Hindlimb muscle (tissue), 1 donor: ENCODE measurements at regions not wholly inside any gene's neighbourhood (a gene's known extent, or its start where the extent isn't known, plus 50 kb on each side); places are given as distances from the start of the nearest gene placed in this dataset.
"Not testable (repeated sequence)": the region's sequence is repeated elsewhere in the genome, so short reads cannot be mapped to it uniquely, and the experiment has no call there.

ENCODE experiments used
- DNase-seq: peaks from one replicate; pipeline ENCODE4 v3.0.0-alpha.2; 2013

DNA sequence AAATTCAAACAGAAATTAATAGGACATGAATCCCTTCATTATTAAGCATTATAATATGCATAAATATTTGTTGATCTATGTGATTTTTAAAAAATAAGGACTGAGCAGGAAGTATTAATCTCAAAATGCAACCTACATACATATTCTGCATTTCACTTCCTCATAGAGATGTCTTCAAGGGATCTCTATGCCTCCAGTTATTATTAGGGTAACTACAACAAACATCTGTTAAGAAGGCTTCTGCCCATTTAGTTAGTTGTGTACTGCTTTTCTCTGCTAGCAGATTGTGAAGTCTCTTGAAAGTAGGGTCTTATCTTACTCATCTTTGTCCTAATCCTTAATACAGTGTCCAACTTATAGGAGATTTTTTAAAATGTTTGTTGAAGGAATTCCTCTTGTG lies 414.1 kb downstream of the ACTL7B start:
- DNase-seq: no peak

- no peak for DNase-seq
These were observed 414.5 kb downstream of the ACTL7B start for GRCh38 chr9:108441251-108441650.

DNA sequence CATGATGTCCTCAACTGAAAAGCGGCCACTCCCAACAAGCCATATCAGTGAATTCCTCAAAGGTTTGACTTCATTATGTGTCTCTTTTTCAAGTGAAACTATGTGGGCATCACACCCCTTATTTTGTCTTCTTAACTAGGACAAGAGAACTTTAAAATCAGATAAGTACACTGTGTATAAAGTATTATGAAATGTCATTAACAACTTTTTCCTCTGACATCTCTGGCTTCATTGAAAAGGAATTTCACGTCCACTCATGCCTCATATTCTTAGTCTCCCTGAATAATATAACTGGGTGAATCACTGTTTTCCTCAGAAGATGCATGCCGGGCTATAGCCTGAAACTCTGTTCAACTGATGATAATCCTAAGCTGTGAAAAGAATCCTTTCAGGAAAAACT lies 415.8 kb downstream of the ACTL7B start:
- DNase-seq: no peak

DNA sequence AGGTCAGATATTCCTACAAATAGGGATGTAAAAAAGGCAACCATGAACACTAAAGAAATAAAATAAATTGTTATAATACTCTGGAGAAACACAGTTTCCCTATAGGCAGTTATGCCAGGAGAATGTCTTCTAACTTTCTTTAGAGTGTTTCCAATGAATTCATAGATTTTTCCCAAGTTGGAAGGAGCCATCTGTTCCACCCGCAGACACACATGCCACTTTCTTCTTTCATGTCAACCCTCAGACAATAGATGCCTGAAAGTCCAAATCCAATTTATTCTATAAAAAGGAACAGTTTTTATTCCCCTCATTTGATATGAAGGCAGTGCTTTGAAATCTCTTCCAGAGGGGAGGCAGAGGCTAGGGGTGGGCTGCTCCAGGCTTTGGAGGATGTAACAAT lies 418.1 kb downstream of the ACTL7B start:
- DNase-seq: no peak

- no peak for DNase-seq
These were observed 419.3 kb downstream of the ACTL7B start for GRCh38 chr9:108436448-108436847.

DNA sequence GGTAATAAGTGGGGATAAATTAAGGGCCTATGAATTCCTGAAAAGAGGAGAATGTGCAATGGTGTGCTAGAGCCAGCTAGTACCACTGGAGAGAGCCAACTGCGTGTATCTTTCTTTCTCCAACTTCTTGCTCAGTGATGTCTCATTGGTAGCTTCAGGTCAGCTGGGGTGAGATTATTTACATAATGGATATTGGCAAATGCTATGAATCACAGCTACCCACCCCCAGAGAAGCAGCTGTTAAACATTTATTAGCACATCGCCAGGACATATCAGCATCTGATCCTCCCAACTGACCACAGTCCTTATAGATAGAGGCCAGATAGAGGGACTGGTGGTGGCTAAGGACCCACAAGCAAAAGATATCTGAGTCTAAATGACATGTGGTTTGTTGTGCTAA lies 421.3 kb downstream of the ACTL7B start:
- DNase-seq: no peak

- DNase-seq: no peak
These were observed 421.8 kb downstream of the ACTL7B start for GRCh38 chr9:108434036-108434435.

DNA sequence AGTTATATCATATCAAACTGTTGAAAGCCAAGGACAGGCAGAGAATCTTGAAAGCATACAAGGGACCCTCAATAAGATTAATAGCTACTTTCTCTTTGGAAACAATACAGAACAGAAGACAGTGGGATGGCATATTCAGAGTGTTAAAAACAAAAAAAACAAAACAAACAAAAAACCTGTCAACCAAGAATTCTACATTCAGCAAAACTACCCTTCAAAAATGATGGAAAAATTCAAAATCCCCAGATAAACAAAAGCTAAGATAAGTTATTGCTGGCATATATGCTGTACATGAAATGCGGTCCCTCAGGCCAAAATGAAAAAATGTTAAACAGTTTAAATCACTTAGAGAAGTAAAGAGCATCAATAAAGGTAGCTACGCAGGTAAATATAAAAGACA lies 425.1 kb downstream of the ACTL7B start:
- DNase-seq: no peak

DNA sequence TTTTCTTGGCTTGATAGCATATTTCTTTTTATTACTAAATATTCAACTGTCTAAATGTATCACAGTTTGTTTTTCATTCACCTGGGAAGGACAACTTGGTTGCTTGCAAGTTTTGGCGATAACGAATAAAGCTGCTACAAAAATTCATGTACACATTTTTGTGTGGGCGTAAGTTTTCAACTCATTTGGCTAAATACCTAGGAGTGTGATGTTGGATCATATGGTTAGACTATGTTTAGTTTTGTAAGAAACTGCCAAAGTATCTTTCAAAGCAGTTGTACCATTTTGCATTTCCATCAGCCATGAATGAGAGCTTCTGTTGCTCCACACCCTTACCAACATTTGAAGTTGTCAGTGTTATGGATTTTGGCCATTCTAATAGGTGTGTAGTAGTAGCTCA lies 428.0 kb downstream of the ACTL7B start:
- no peak for DNase-seq

- DNase-seq: not testable (repeated sequence)
These were observed 429.3 kb downstream of the ACTL7B start for GRCh38 chr9:108426421-108426940.

DNA sequence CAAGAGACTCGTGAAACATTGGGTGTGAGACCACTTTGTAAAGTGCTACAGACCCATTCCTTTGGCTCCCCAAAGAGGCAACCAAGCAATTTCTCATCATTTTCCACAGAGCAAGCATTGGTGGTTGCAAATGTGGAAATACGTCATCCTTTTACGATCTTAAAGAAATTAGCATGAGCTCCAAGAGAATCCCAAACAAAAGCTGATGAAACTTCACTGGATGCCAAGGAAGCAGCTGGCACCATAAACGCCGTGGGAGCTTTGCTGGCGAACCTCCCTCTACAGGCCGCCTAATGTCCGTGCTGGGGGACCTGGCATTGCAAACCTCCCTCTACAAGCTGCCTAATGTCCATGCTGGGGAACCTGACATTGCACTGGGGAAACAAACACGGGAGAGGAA lies 432.4 kb downstream of the ACTL7B start:
- DNase-seq: no peak

- DNase-seq: no peak
These were observed 436.4 kb downstream of the ACTL7B start for GRCh38 chr9:108419379-108419778.

GRCh38 chr9:108417726-108418125 lies 438.1 kb downstream of the ACTL7B start:
- DNase-seq: no peak

DNA sequence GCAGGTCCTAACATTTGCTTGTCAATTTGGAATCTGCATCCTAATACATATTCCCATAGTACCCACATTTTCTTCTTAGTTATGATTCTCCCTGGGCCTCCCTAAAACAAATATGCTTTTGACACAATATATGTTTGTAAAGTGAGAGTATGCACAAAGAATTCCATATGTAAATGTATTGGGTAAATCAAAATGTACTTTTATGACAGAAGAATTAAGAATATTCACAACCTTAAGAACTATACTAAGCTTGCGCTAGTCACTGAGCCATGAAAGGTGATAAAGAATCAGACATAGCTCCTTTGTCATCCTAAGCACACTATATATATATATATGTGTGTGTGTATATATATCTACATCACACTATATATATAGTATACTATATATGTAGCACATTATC lies 438.5 kb downstream of the ACTL7B start:
- no peak for DNase-seq

DNA sequence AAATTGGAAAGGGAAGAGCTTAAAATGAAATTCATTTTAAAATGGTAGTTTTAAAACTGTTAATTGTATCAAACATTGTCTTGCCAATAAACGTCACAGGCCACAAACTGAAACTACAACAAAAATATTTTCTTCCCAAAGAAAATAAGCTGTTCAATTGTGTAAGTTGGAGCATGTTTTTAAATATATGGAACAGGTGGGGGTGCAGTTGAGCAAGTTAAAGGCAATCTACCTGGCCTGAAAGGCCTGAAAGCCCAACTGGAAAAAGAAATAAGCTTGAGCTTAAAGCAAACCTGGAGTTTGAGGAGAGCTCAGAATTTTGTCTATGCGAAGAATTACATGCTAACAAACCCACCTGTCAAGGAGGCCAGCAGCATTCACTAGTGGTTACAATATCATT lies 439.5 kb downstream of the ACTL7B start:
- DNase-seq: no peak

DNA sequence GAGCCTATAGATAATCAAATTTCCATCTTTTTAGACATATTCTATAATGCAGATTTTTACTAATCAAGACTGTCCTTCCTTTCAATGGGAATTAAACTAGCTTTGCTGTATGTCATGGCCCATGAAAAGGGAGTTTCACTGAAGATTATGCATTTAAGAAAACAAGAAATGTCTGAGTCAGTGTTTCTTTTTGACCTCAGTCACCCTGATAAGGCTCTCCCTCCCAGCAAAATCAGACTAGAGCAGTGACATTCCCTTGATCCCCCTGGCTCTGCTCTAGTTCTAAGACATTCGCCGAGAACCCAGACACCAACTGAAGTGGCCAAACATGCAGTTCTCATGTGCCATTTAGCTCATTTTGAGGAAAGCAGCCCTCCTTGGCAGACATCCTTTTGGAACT lies 442.0 kb downstream of the ACTL7B start:
- DNase-seq: no peak

DNA sequence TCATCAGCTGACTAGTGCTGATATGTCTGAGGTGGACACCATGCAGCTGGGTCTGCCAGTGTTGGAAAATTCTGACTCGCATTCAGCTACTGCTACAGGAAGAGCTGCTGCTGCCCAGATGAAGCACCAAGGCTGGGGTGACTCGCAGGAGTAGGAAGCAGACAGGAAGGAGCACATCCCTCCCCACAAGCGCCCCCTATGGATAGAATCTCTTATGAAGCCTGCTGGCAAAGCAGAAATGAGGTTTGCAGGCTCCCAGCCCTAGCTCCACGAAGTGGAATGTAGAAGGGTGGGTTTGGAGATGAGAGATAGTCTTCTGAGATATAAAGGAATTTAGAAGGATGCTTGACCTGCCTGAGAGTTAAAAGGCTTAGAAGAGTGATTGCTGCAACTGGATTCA lies 443.0 kb downstream of the ACTL7B start:
- no peak for DNase-seq

DNA sequence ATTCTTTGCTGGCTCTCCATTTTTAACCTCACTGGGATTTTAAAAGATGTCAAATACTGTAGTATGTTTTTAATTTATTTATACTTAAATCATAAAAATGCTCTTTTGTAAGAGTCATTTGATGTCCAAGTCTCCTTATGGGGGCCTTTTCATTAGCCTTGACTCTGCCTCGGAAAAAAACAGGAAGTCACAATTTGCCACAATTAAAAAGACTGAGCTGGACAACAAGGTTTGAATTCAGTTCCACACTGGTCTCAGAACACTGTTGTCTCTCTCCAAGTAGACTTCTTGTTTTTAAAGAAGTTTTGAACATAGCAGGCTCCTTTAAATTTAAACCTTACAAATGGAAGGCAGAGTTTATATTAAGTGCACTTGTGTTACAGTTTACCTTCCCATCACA lies 444.2 kb downstream of the ACTL7B start:
- no peak for DNase-seq

DNA sequence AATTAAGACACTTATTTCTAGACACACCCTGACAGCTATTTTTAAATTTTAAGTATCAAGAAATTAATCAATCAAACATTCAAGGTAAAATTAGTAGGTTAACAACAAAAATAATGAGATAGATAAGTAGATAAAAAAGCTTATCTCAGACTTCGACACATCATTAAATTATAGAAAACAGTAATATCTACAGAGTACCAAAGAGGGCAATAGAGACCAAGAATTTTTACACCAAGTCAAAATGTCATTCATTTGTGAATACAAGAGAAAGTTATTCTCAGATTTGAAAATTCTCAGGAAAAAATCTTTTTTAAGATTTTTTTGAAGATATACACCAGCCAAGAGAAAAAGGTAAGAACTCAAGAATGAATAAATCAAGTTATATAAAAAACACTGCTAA lies 445.6 kb downstream of the ACTL7B start:
- no peak for DNase-seq

DNA sequence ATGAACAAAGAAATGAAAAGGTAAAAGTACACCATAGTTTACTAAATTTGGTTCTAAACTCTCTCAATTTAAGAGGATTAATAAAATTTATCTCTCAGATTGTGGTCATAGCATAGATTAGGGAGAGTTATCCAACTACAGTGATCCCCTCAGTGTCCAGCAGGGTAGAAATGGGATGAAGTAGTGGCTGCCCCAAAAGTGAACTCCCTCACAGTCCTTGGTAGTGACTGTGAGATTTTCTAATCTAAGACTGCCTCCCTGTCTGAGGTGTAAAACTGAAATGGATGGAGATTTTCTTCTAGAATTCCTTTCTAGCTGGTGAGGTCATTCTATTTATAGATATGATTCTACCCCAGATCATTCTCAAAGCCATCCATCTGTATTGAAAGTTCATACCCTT lies 455.5 kb downstream of the ACTL7B start:
- DNase-seq: no peak

DNA sequence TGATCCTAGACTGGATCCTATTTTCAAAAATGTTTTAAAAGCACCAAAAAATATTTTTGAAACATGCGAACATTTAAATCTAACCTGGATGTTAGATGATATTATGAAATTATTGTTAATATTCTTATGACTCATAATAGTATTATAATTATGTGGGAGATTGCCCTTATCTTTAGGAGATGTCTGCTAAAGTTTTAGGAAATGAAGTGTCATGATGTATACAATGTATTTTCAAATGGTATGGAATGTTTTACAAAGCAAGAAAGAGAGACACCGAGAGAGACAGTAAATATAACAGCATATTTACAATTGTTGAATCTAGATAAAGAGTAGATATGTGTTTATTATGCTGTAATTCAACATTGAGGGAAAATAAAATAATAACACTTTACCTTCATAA lies 455.9 kb downstream of the ACTL7B start:
- DNase-seq: no peak

- no peak for DNase-seq
These were observed 458.5 kb downstream of the ACTL7B start for GRCh38 chr9:108397286-108397685.

GRCh38 chr9:108396611-108397010 lies 459.2 kb downstream of the ACTL7B start:
- no peak for DNase-seq

DNA sequence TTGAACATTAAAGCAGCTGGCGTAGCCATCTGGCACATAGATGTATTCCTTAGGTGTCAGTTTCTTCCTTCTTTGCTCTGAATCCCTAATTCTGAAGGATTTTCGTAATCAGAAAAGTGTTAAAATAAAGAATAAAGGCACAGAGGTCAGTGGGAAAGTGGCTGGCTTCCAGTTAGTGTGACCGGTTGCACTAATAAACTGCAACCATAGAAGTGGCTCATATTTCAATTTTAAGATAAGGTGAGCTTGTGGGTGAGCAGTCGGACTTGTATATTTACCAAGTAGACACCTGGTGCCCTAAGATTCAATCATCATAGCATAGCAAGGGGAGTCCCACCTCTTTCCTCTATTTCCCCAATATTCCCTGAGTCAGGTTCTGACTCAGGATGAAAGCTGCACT lies 459.6 kb downstream of the ACTL7B start:
- DNase-seq: no peak

DNA sequence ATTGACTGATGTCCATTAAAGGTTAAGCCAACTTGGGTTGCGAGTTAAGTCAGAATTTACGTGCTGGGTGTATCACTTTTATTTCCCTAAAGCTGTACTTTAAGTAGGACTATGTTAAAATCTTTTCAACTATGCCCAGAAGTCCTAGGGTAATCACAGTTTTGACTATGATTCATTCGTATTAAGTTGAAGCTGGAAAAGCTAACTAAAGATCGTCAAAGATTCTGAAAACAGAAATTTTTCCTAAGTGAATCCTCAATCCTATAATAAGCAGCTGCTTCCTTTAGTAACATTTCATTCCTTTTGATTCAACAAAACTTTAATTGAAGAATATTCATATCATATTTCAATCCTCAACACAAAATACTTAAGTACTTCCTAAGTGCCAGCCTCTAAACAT lies 460.4 kb downstream of the ACTL7B start:
- DNase-seq: no peak

- DNase-seq: no peak
These were observed 461.1 kb downstream of the ACTL7B start for GRCh38 chr9:108394726-108395125.
